IMR-90 (cell line): ENCODE measurements at regions not wholly inside any gene's neighbourhood (a gene's known extent, or its start where the extent isn't known, plus 50 kb on each side); places are given as distances from the start of the nearest gene placed in this dataset.

Experiments
- ATAC-seq: fragments of 200-7000 bp; cut with Tn5 transposase; 2 replicates; pipeline ENCODE4 v1.9.1; 2020; ENCODE audit warnings: low read depth, mild to moderate bottlenecking, moderate library complexity
- BruUV-seq: library from RNA; stranded (reverse); fragments of 400-500 nt; replicated peaks from 2 replicates; lab custom pipeline; 2021; lab: Mats Ljungman, UMichigan
- CTCF ChIA-PET: fragments of 300-600 bp; formaldehyde crosslinking; extraction: SDS; loops from one replicate; lab custom pipeline; 2021; ENCODE audit warnings: antibody characterized with exemption; lab: Yijun Ruan, JAX
- POLR2A ChIA-PET: fragments of 300-600 bp; sonication (Branson Sonifier 250); formaldehyde crosslinking; loops from one replicate; lab custom pipeline; 2022; ENCODE audit warnings: antibody characterized with exemption; ENCODE audit not compliant: unreplicated experiment; lab: Charles Lee
- DNase-seq: peaks from one replicate; pipeline ENCODE4 v3.0.0; 2013
- H2AFZ ChIP-seq: replicated peaks from 2 replicates; pipeline ENCODE3; 2013; ENCODE audit warnings: low read length, mild to moderate bottlenecking; ENCODE audit not compliant: poor library complexity
- H2AK5ac ChIP-seq: 2 replicates; pipeline ENCODE4 v1.6.1; 2013; ENCODE audit warnings: low read depth, low read length, inconsistent platforms
- H2AK9ac ChIP-seq: replicated peaks from 2 replicates; pipeline ENCODE3; 2013; ENCODE audit warnings: mild to moderate bottlenecking, low read depth, low read length, moderate library complexity; ENCODE audit not compliant: poor library complexity
- H2BK120ac ChIP-seq: 2 replicates; pipeline ENCODE4 v1.6.1; 2013; ENCODE audit warnings: low read depth, low read length, inconsistent platforms
- H2BK15ac ChIP-seq: 3 replicates; pipeline ENCODE4 v1.6.1; 2013; ENCODE audit warnings: low read depth, low read length, inconsistent platforms
- H2BK20ac ChIP-seq: 2 replicates; pipeline ENCODE4 v1.6.1; 2013; ENCODE audit warnings: low read depth, mild to moderate bottlenecking, inconsistent platforms, low read length, moderate library complexity
- H2BK5ac ChIP-seq: 2 replicates; pipeline ENCODE4 v1.6.1; 2013; ENCODE audit warnings: mild to moderate bottlenecking, low read depth, low read length, inconsistent platforms; ENCODE audit not compliant: poor library complexity, severe bottlenecking
- H3K14ac ChIP-seq: replicated peaks from 2 replicates; pipeline ENCODE4 v1.6.1; 2013; ENCODE audit warnings: low read depth, low read length, inconsistent platforms
- H3K18ac ChIP-seq: 2 replicates; pipeline ENCODE4 v1.6.1; 2013; ENCODE audit warnings: low read depth, low read length, control low read depth
- H3K23ac ChIP-seq: 2 replicates; pipeline ENCODE4 v1.6.1; 2013; ENCODE audit warnings: low read depth, low read length, inconsistent platforms
- H3K27ac ChIP-seq: 2 replicates; pipeline ENCODE4 v1.5.1; 2013; ENCODE audit warnings: mild to moderate bottlenecking, control low read depth, low read length; ENCODE audit not compliant: insufficient read depth
- H3K27me3 ChIP-seq: 2 replicates; pipeline ENCODE4 v1.6.1; 2013; ENCODE audit warnings: low read length; ENCODE audit not compliant: control insufficient read depth, insufficient read depth
- H3K36me3 ChIP-seq: 2 replicates; pipeline ENCODE4 v1.6.1; 2013; ENCODE audit warnings: low read length, mixed read lengths; ENCODE audit not compliant: control insufficient read depth, insufficient read depth
- H3K4ac ChIP-seq: 2 replicates; pipeline ENCODE4 v1.6.1; 2013; ENCODE audit warnings: low read depth, low read length, inconsistent platforms
- H3K4me1 ChIP-seq: 2 replicates; pipeline ENCODE4 v1.6.1; 2013; ENCODE audit warnings: low read length, mixed read lengths; ENCODE audit not compliant: control insufficient read depth, insufficient read depth
- H3K4me2 ChIP-seq: 2 replicates; pipeline ENCODE4 v1.6.1; 2013; ENCODE audit warnings: low read depth, mild to moderate bottlenecking, control low read depth, low read length, moderate library complexity
- H3K4me3 ChIP-seq: 2 replicates; pipeline ENCODE4 v1.5.1; 2013; ENCODE audit warnings: low read depth, mild to moderate bottlenecking, control low read depth, low read length, moderate library complexity; ENCODE audit not compliant: insufficient read depth
- H3K56ac ChIP-seq: 2 replicates; pipeline ENCODE4 v1.6.1; 2013; ENCODE audit warnings: low read length, inconsistent platforms; ENCODE audit not compliant: insufficient read depth; ENCODE audit errors: extremely low read depth
- H3K79me1 ChIP-seq, 2 experiments: 2 replicates each; pipeline ENCODE4 v1.6.1; 2013; ENCODE audit warnings: low read length in 2 of 2, inconsistent platforms in 1 of 2, low read depth in 1 of 2
- H3K9ac ChIP-seq: 2 replicates; pipeline ENCODE4 v1.6.1; 2013; ENCODE audit warnings: low read depth, low read length, control low read depth
- H3K9me1 ChIP-seq: 2 replicates; pipeline ENCODE4 v1.6.1; 2013; ENCODE audit warnings: low read length, inconsistent platforms; ENCODE audit not compliant: insufficient read depth
- H3K9me3 ChIP-seq: 2 replicates; pipeline ENCODE4 v1.6.1; 2013; ENCODE audit warnings: low read length; ENCODE audit not compliant: control insufficient read depth, insufficient read depth
- H4K20me1 ChIP-seq: 2 replicates; pipeline ENCODE4 v1.6.1; 2013; ENCODE audit warnings: low read length, inconsistent platforms; ENCODE audit not compliant: insufficient read depth
- H4K5ac ChIP-seq: 2 replicates; pipeline ENCODE4 v1.6.1; 2013; ENCODE audit warnings: mild to moderate bottlenecking, low read depth, low read length, control low read depth
- H4K8ac ChIP-seq, 2 experiments: 2 replicates each; pipeline ENCODE4 v1.6.1; 2013; ENCODE audit warnings: low read depth in 2 of 2, low read length in 2 of 2, control low read depth in 1 of 2, inconsistent platforms in 1 of 2
- H4K91ac ChIP-seq: 2 replicates; pipeline ENCODE4 v1.6.1; 2013; ENCODE audit warnings: low read depth, low read length, inconsistent platforms; ENCODE audit not compliant: insufficient read depth
- CHD1 ChIP-seq: IDR thresholded peaks from 2 replicates; pipeline ENCODE4 v1.6.1; 2012; ENCODE audit warnings: low read depth, low read length, improper control_type of control experiment
- MAFK ChIP-seq: IDR thresholded peaks from 2 replicates; pipeline ENCODE4 v1.6.1; 2012; ENCODE audit warnings: low read depth, low read length, improper control_type of control experiment
- MAZ ChIP-seq: IDR thresholded peaks from 2 replicates; pipeline ENCODE4 v1.6.1; 2012; ENCODE audit warnings: low read depth, mild to moderate bottlenecking, low read length, improper control_type of control experiment, moderate library complexity, borderline replicate concordance
- RAD21 ChIP-seq: IDR thresholded peaks from 2 replicates; pipeline ENCODE4 v1.6.1; 2012; ENCODE audit warnings: low read length, improper control_type of control experiment
- whole genome bisulfite sequencing, 2 experiments: methylation state at CpG; one replicate each; pipeline versions ENCODE4 v1.1.5 to v1.1.7; 2013; ENCODE audit warnings: missing lambda C conversion rate in 2 of 2; ENCODE audit not compliant: insufficient read length in 1 of 2; ENCODE audit errors: extremely low coverage in 2 of 2; 5-methylcytosine and 5-hydroxymethylcytosine counted together
- dilution Hi-C: fragments of 300-500 bp; cut with HindIII; formaldehyde crosslinking; loops from one replicate; pipeline ENCODE4 v1.14.3; 2018; ENCODE audit warnings: low sequenced_read_pairs; ENCODE audit not compliant: unreplicated experiment
- in situ Hi-C: fragments of 300-500 bp; cut with MboI; formaldehyde crosslinking; loops from 3 replicates; pipeline ENCODE4 v1.14.3; 2019; ENCODE audit warnings: low sequenced_read_pairs, inconsistent platforms, mixed read lengths
- intact Hi-C: fragments of 100-400 bp; cut with micrococcal nuclease; formaldehyde crosslinking; loops from 2 replicates; pipeline ENCODE4 v1.10.0; 2022

DNA sequence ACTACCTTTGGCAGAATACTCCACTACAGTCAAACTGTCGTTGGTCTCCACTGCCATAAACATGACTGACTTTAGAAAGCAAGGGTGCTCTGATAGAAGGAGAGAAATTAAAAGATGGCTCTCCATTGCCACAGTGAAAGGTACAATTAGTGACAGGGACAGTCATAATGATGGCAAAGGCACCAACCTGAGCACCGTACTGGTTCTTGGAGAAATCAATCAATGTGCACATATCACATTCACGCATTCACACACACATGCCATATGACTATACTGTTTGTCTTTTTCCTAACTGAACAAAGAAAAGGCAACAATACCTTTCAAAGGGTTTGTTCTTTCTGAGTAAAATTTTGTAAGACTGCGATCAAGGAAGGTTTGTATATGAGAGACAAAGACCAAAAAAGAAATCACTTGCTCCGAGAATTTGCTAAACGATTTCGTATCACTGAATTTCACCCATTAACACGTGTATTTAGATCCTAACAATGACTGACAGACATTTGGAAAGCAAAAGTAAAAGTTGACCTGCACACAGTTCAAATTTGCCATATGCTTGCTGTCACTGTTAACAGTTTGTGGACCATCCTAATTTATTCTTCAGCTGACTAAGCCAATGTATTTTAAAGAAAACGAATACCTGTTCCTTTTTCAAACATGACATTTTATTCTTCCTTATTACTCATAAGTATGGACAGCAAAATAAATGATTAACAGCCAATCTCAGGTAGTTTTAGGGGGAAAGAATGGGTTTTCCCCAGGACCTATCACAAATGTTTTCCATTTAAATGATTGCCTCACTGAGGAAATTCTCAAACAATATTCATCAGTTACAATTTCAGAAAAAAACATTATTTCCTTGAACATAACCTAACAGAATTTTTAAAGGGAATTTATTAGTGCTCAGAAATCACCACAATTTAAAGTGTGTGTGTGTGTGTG lies 644.4 kb downstream of the ZEB2 start:
- no peaks in the 10 kb centered on the region for H3K4me1 ChIP-seq
- H2AK9ac ChIP-seq: no peak overlapping the region
- no peaks in the 10 kb centered on the region for H4K20me1 ChIP-seq
- no peak overlapping the region for H2BK120ac ChIP-seq
- H3K4ac ChIP-seq: no peak overlapping the region
- no peak overlapping the region for H2AFZ ChIP-seq
- no peak overlapping the region for H4K5ac ChIP-seq
- intact Hi-C loops (no loop called here), in situ Hi-C loops (no loop called here), dilution Hi-C loops (no loop called here)
- no peak overlapping the region for H3K27ac ChIP-seq
- H3K79me1 ChIP-seq: no peaks in the 10 kb centered on the region
- DNase-seq (no peak), ATAC-seq (no peak)
- H3K14ac ChIP-seq: no peak overlapping the region
- H3K4me3 ChIP-seq: no peak overlapping the region
- H2BK20ac ChIP-seq: no peak overlapping the region
- ChIA-PET CTCF (no interaction called here), POLR2A (no interaction called here)
- peaks cover 1% of the 10 kb centered on the region; the same call in 1 of the 2 replicates for H3K9me3 ChIP-seq
- WGBS, 2 experiments: 80% methylated on average over 2 of the region's 9 CpGs; no CpG with 5 or more reads in 1 of the 2 experiments
- no peak overlapping the region for H4K91ac ChIP-seq
- BruUV-seq: no TSS peak
- no peak overlapping the region for H2AK5ac ChIP-seq
- no peak overlapping the region for H2BK15ac ChIP-seq
- TF ChIP-seq MAFK (no peak), MAZ (no peak), CHD1 (no peak), RAD21 (no peak)
- no peak overlapping the region for H3K56ac ChIP-seq
- no peak overlapping the region for H3K4me2 ChIP-seq
- H3K9ac ChIP-seq: no peak overlapping the region
- H3K36me3 ChIP-seq: no peaks in the 10 kb centered on the region
- H3K23ac ChIP-seq: no peak overlapping the region
- H3K9me1 ChIP-seq: no peaks in the 10 kb centered on the region
- no peak overlapping the region for H3K18ac ChIP-seq
- H2BK5ac ChIP-seq: no peak overlapping the region
- H3K27me3 ChIP-seq: no peaks in the 10 kb centered on the region
- no peak overlapping the region for H4K8ac ChIP-seq
